D721Med (cell line): ENCODE measurements at regions not wholly inside any gene's neighbourhood (a gene's known extent, or its start where the extent isn't known, plus 50 kb on each side); places are given as distances from the start of the nearest gene placed in this dataset.

Experiments used
- DNase-seq: peaks from one replicate; pipeline ENCODE4 v3.0.0; 2011; ENCODE audit warnings: low spot score; ENCODE audit not compliant: insufficient read length
- FAIRE-seq: peaks from 2 replicates; lab custom pipeline; 2011; peaks lifted over from hg19 to GRCh38; lab: Jason Lieb, UNC
- TF ChIP-seq, protein P1 (sequence below): IDR thresholded peaks from 2 replicates; pipeline ENCODE4 v1.5.1; 2012; ENCODE audit warnings: mild to moderate bottlenecking, control low read depth; ENCODE audit not compliant: insufficient read depth; ENCODE audit errors: missing control alignments

DNA sequence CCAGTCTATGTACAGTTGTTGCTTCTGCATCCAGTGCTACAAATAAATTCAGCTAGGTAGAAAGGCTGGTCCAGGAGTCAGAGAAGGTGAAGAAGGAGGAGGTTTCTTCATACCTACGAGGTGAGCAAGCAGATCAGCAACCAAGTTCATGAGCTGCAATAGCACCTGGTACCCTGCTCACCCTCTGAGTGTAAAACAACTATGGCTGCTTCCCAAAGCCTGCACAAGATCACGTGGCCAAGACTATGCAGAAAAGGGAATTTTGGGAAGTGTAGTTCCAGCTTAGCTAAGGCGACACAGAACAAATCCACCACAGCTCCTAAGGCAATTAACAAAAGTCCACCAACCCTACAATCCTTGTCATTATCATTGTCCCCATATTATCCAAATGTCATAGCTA is 95.9 kb upstream of the AUTS2 start:
- TF ChIP-seq, protein P1, sequence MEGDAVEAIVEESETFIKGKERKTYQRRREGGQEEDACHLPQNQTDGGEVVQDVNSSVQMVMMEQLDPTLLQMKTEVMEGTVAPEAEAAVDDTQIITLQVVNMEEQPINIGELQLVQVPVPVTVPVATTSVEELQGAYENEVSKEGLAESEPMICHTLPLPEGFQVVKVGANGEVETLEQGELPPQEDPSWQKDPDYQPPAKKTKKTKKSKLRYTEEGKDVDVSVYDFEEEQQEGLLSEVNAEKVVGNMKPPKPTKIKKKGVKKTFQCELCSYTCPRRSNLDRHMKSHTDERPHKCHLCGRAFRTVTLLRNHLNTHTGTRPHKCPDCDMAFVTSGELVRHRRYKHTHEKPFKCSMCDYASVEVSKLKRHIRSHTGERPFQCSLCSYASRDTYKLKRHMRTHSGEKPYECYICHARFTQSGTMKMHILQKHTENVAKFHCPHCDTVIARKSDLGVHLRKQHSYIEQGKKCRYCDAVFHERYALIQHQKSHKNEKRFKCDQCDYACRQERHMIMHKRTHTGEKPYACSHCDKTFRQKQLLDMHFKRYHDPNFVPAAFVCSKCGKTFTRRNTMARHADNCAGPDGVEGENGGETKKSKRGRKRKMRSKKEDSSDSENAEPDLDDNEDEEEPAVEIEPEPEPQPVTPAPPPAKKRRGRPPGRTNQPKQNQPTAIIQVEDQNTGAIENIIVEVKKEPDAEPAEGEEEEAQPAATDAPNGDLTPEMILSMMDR = no peak
- FAIRE-seq = no peak
- DNase-seq = no peak

DNA sequence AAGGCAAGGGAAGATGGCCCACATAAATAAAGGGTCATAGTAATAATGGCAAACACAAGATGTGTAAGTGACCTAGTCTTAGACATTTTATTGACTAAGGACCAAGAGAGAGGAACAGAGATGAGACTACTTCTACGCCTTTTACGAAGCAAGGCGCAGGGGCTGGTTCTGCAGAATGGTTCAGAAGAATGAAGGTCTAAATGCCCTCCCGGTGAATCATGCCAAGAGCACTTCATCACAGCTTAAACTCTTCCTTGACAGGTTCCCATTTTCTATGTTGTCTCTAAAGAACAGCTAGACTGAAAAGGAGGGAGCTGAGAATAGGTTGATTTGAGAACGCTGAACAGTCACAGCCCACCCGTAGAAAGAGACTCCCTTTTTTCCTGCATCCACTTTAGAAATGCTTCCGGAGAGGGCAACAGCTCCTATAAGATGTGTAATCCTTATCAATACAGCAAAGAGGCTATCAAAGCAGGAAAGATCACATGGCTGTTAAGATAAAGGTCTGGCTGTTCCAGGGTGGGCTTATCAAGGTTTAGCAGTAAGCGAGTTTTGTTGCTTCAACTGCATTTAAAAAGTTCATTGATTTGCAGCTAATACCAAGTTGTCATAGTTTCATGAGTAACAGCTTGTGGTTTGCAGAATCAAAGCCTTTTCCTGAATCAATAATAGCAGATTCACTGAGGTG is 93.4 kb upstream of the AUTS2 start:
- no peak for FAIRE-seq
- DNase-seq = no peak
- TF ChIP-seq, protein P1 = no peak

DNA sequence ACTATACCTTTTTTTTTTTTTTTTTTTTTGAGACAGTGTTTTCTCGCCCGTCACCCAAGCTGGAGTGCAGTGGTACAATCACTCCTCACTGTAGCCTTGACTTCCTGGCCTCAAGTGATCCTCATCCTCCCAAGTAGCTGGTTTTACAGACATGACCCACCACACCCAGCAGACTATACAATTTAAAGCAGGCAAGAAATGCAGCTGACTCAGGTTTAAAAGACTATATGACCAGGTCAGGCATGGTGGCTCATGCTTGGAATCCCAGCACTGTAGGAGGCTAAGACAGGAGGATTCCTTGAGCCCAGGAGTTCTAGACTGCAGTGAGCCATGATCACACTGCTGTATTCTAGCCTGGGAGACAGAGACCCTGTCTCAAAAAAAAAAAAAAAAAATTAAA is 89.5 kb upstream of the AUTS2 start:
- FAIRE-seq = no peak
- no peak for DNase-seq
- TF ChIP-seq, protein P1 = no peak

DNA sequence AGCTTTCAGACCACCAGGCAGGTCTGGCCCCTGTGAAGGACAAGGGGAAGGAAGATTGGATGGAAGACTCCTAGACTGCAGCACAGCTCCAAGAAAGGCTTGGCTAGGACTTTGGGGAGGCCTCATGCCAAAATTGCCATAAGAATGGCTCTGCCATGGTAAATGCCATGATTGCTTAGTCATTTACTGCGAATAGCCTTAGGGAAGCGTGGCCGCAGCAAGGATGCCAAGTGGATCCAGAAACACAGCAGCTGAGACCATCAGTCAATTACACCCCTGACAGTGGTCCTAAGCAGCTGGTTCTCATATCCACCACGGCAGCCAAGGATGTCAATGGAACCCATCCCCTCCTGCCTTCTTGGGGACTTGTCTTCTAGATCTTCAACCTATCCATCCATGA is 88.2 kb upstream of the AUTS2 start:
- no peak for DNase-seq
- no peak for FAIRE-seq
- TF ChIP-seq, protein P1 = no peak

DNA sequence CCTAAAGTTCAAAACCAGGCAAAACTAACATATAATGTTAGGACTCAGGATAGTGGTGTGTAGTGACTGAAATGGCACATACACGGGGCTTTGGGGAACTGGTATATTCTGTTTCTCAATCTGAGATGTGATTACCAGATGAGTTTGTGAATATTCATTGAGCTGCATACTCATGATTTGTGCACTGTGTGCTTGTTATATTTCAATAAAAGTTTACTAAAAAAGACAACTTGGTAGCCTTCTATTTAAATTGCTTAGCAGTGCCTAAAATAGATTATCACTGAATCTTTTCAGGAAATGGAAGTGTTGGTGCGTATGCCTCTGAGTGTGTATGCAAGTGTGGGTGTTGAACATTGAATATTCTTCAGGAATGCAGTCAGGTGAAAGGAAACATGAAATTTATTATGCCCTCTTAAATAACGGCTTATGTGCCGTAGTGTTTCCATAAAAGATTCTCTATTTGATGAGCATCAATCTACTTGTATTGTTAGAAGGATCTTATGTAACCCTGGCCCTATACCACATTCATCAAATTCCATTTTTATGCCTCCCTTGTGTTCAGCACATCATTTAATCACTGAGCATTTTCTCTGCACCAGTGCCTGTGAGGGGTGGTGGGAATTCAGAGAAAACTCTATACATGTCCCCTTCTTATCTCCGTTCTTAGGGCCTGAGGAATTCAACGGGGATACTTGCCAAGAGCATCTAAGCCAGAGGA is 82.6 kb upstream of the AUTS2 start:
- DNase-seq (no peak), FAIRE-seq (no peak)
- TF ChIP-seq, protein P1 = no peak

DNA sequence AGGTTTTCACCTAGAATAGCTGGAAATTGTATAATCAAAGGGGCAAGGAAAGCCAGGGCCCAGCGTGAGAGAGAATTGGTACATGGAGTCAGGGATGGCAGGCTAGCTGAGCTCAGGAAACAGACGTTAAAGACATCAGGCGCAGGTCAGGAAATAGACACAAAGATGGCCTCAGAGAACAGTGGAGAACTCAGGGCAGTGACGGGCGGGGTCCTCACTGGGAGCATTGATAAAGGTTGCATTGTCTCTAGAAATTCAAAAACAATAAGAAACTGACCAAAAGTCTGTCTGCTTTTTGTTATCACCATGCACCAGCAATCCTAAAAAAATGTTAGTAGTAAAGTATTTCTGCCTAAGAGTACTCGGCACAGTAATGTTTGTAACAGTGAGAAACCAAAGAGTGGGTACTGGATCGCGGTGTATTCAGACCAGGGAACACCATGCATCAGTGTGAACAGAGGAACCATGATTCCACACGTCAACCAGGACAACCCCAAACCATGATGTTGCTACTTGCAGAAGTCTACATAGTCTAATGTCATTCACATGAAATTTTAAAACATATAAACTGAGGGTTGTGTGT is 81.9 kb upstream of the AUTS2 start:
- no peak for FAIRE-seq
- TF ChIP-seq, protein P1 = no peak
- DNase-seq = no peak
